ENCODE measurements at regions not wholly inside any gene's neighbourhood (a gene's known extent, or its start where the extent isn't known, plus 50 kb on each side); places are given as distances from the start of the nearest gene placed in this dataset.
"Not testable (repeated sequence)": the region's sequence is repeated elsewhere in the genome, so short reads cannot be mapped to it uniquely, and the experiment has no call there.

- Histone ChIP-seq H3K9me3 (peaks cover 0 to 5% of the 10 kb centered on the region in 2 donors), H3K27ac (no peak overlapping the region), H3K4me1 (no peaks in the 10 kb centered on the region), H3K36me3 (no peaks in the 10 kb centered on the region), H3K4me3 (no peak overlapping the region), H3K27me3 (peaks cover 5% of the 10 kb centered on the region)
- intact Hi-C loops (cut with DNase I; ENCODE audit: low total_unique reads) (no loop called here), in situ Hi-C loops (cut with MboI; ENCODE audit: low pct_ligation_motif_present in 1 of 4, low pct_unique_long_range_greater_than_20kb in 1 of 4, low sequenced_read_pairs in 3 of 4) (no loop called here)
- 8 to 57% methylated on average over 1 of the region's 1 CpG for WGBS, 2 donors (ENCODE audit: low coverage in 1 of 2)
- TF ChIP-seq POLR2A (IDR thresholded peaks at IDR 0.05) (no peak), CTCF (IDR thresholded peaks at IDR 0.05) (no peak), EP300 (IDR thresholded peaks at IDR 0.05; ENCODE audit: low read depth) (no peak), POLR2AphosphoS5 (IDR thresholded peaks at IDR 0.05) (no peak)
- DNase-seq: no peak
These were observed 475.4 kb downstream of the AJAP1 start for GRCh38 chr1:5129746-5130355.

- peaks cover 0 to 5% of the 10 kb centered on the region in 2 donors for H3K9me3 ChIP-seq
- in situ Hi-C loops (cut with MboI; ENCODE audit: low pct_ligation_motif_present in 1 of 4, low pct_unique_long_range_greater_than_20kb in 1 of 4, low sequenced_read_pairs in 3 of 4): no loop called here
- no peak for DNase-seq
- TF ChIP-seq POLR2A (IDR thresholded peaks at IDR 0.05) (no peak), EP300 (IDR thresholded peaks at IDR 0.05; ENCODE audit: low read depth) (no peak), POLR2AphosphoS5 (IDR thresholded peaks at IDR 0.05) (no peak), CTCF (IDR thresholded peaks at IDR 0.05) (no peak)
- H3K4me1 ChIP-seq: no peaks in the 10 kb centered on the region
- intact Hi-C loops (cut with DNase I; ENCODE audit: low total_unique reads): no loop called here
- no peaks in the 10 kb centered on the region for H3K36me3 ChIP-seq
- no peak overlapping the region for H3K4me3 ChIP-seq
- H3K27me3 ChIP-seq: peaks cover 5% of the 10 kb centered on the region
- H3K27ac ChIP-seq: no peak overlapping the region
- 68 to 80% methylated on average over 6 to 7 of the region's 7 CpGs for WGBS, 2 donors (ENCODE audit: low coverage in 1 of 2)
These were observed 470.8 kb downstream of the AJAP1 start for GRCh38 chr1:5125208-5125607.

- no peak overlapping the region for H3K4me3 ChIP-seq
- intact Hi-C loops (cut with DNase I; ENCODE audit: low total_unique reads) (no loop called here), in situ Hi-C loops (cut with MboI; ENCODE audit: low pct_ligation_motif_present in 1 of 4, low pct_unique_long_range_greater_than_20kb in 1 of 4, low sequenced_read_pairs in 3 of 4) (no loop called here)
- no peaks in the 10 kb centered on the region for H3K36me3 ChIP-seq
- no peak for TF ChIP-seq POLR2A (IDR thresholded peaks at IDR 0.05)
- no peak for TF ChIP-seq POLR2AphosphoS5 (IDR thresholded peaks at IDR 0.05)
- TF ChIP-seq EP300 (IDR thresholded peaks at IDR 0.05; ENCODE audit: low read depth): no peak
- no peak for TF ChIP-seq CTCF (IDR thresholded peaks at IDR 0.05)
- no peaks in the 10 kb centered on the region for H3K9me3 ChIP-seq
- no peak overlapping the region for H3K27ac ChIP-seq
- H3K4me1 ChIP-seq: no peaks in the 10 kb centered on the region
- DNase-seq: no peak
- WGBS, 2 donors (ENCODE audit: low coverage in 1 of 2): 92 to 97% methylated on average over 1 of the region's 1 CpG
- no peaks in the 10 kb centered on the region for H3K27me3 ChIP-seq
These were observed 466.1 kb downstream of the AJAP1 start for GRCh38 chr1:5120559-5120958.

- TF ChIP-seq POLR2A (IDR thresholded peaks at IDR 0.05) (no peak), EP300 (IDR thresholded peaks at IDR 0.05; ENCODE audit: low read depth) (no peak), POLR2AphosphoS5 (IDR thresholded peaks at IDR 0.05) (no peak), CTCF (IDR thresholded peaks at IDR 0.05) (no peak)
- DNase-seq: no peak
- WGBS, 2 donors (ENCODE audit: low coverage in 1 of 2): 57 to 80% methylated on average over 4 to 11 of the region's 11 CpGs
- intact Hi-C loops (cut with DNase I; ENCODE audit: low total_unique reads): no loop called here
- Histone ChIP-seq H3K27ac (no peak overlapping the region), H3K4me3 (no peak overlapping the region), H3K36me3 (no peaks in the 10 kb centered on the region), H3K9me3 (no peaks in the 10 kb centered on the region), H3K4me1 (no peaks in the 10 kb centered on the region), H3K27me3 (no peaks in the 10 kb centered on the region)
- in situ Hi-C loops (cut with MboI; ENCODE audit: low pct_ligation_motif_present in 1 of 4, low pct_unique_long_range_greater_than_20kb in 1 of 4, low sequenced_read_pairs in 3 of 4): no loop called here
These were observed 465.2 kb downstream of the AJAP1 start for GRCh38 chr1:5119366-5120234.

- intact Hi-C loops (cut with DNase I; ENCODE audit: low total_unique reads); H3K9me3 ChIP-seq; H3K4me1 ChIP-seq; H3K27me3 ChIP-seq; in situ Hi-C loops (cut with MboI; ENCODE audit: low pct_ligation_motif_present in 1 of 4, low pct_unique_long_range_greater_than_20kb in 1 of 4, low sequenced_read_pairs in 3 of 4); H3K27ac ChIP-seq; H3K4me3 ChIP-seq; DNase-seq; H3K36me3 ChIP-seq: not testable (repeated sequence)
- WGBS, 2 donors (ENCODE audit: low coverage in 1 of 2): 79 to 85% methylated on average over 7 to 10 of the region's 10 CpGs
These were observed 464.4 kb downstream of the AJAP1 start for GRCh38 chr1:5118771-5119170.

- H3K27ac ChIP-seq; H3K9me3 ChIP-seq; in situ Hi-C loops (cut with MboI; ENCODE audit: low pct_ligation_motif_present in 1 of 4, low pct_unique_long_range_greater_than_20kb in 1 of 4, low sequenced_read_pairs in 3 of 4); H3K36me3 ChIP-seq; intact Hi-C loops (cut with DNase I; ENCODE audit: low total_unique reads); DNase-seq; H3K27me3 ChIP-seq; H3K4me3 ChIP-seq; H3K4me1 ChIP-seq: not testable (repeated sequence)
- WGBS, 2 donors (ENCODE audit: low coverage in 1 of 2): 72 to 100% methylated on average over 1 to 9 of the region's 11 CpGs
These were observed 463.9 kb downstream of the AJAP1 start for GRCh38 chr1:5118292-5118691.
